ENCODE measurements at regions not wholly inside any gene's neighbourhood (a gene's known extent, or its start where the extent isn't known, plus 50 kb on each side); places are given as distances from the start of the nearest gene placed in this dataset.

DNA sequence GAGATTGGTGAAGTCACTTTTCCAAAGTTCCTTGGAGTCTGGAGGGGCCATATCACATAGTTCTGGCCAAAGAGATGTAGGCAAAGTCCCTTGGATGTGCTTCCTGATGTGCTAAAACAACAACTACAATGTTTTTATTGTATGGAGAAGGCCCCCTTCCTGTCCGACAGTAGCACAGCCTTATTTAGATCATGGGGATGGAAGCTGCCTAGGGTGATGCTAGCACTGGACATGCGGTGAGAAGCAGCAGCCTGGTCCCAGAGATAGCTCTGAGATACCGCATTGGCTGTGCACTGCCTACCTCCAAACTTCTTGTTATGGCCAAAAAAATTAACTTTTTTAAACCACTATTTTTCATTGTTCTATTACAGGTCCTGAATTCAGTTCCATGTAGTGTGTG is 137.6 kb downstream of the AQP9 start:
- no peak for TF ChIP-seq CHD2 (IDR thresholded peaks at IDR 0.05; ENCODE audit: low read length, partially characterized antibody)
- TF ChIP-seq, protein P1, sequence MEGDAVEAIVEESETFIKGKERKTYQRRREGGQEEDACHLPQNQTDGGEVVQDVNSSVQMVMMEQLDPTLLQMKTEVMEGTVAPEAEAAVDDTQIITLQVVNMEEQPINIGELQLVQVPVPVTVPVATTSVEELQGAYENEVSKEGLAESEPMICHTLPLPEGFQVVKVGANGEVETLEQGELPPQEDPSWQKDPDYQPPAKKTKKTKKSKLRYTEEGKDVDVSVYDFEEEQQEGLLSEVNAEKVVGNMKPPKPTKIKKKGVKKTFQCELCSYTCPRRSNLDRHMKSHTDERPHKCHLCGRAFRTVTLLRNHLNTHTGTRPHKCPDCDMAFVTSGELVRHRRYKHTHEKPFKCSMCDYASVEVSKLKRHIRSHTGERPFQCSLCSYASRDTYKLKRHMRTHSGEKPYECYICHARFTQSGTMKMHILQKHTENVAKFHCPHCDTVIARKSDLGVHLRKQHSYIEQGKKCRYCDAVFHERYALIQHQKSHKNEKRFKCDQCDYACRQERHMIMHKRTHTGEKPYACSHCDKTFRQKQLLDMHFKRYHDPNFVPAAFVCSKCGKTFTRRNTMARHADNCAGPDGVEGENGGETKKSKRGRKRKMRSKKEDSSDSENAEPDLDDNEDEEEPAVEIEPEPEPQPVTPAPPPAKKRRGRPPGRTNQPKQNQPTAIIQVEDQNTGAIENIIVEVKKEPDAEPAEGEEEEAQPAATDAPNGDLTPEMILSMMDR (IDR thresholded peaks at IDR 0.05) = no peak
- TF ChIP-seq POLR2A (IDR thresholded peaks at IDR 0.05; ENCODE audit: low read length) = no peak
- TF ChIP-seq ESRRA (IDR thresholded peaks at IDR 0.05; ENCODE audit: borderline replicate concordance, low read length) = no peak
- TF ChIP-seq RARB (CRISPR knock-in tag; IDR thresholded peaks at IDR 0.05) = no peak
- TF ChIP-seq, protein P2, sequence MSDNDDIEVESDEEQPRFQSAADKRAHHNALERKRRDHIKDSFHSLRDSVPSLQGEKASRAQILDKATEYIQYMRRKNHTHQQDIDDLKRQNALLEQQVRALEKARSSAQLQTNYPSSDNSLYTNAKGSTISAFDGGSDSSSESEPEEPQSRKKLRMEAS (IDR thresholded peaks at IDR 0.05) = no peak
- TF ChIP-seq, protein P3, sequence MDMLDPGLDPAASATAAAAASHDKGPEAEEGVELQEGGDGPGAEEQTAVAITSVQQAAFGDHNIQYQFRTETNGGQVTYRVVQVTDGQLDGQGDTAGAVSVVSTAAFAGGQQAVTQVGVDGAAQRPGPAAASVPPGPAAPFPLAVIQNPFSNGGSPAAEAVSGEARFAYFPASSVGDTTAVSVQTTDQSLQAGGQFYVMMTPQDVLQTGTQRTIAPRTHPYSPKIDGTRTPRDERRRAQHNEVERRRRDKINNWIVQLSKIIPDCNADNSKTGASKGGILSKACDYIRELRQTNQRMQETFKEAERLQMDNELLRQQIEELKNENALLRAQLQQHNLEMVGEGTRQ (IDR thresholded peaks at IDR 0.05) = no peak
- TF ChIP-seq BHLHE40 (IDR thresholded peaks at IDR 0.05; ENCODE audit: low read depth, low read length) = no peak
- no peak for TF ChIP-seq CHD4 (IDR thresholded peaks at IDR 0.05; ENCODE audit: borderline replicate concordance)
- TF ChIP-seq EP300 (IDR thresholded peaks at IDR 0.05) = no peak
- TF ChIP-seq RFX5 (IDR thresholded peaks at IDR 0.05) = no peak
- TF ChIP-seq, protein P4, sequence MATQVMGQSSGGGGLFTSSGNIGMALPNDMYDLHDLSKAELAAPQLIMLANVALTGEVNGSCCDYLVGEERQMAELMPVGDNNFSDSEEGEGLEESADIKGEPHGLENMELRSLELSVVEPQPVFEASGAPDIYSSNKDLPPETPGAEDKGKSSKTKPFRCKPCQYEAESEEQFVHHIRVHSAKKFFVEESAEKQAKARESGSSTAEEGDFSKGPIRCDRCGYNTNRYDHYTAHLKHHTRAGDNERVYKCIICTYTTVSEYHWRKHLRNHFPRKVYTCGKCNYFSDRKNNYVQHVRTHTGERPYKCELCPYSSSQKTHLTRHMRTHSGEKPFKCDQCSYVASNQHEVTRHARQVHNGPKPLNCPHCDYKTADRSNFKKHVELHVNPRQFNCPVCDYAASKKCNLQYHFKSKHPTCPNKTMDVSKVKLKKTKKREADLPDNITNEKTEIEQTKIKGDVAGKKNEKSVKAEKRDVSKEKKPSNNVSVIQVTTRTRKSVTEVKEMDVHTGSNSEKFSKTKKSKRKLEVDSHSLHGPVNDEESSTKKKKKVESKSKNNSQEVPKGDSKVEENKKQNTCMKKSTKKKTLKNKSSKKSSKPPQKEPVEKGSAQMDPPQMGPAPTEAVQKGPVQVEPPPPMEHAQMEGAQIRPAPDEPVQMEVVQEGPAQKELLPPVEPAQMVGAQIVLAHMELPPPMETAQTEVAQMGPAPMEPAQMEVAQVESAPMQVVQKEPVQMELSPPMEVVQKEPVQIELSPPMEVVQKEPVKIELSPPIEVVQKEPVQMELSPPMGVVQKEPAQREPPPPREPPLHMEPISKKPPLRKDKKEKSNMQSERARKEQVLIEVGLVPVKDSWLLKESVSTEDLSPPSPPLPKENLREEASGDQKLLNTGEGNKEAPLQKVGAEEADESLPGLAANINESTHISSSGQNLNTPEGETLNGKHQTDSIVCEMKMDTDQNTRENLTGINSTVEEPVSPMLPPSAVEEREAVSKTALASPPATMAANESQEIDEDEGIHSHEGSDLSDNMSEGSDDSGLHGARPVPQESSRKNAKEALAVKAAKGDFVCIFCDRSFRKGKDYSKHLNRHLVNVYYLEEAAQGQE (IDR thresholded peaks at IDR 0.05) = no peak
- TF ChIP-seq, protein P5, sequence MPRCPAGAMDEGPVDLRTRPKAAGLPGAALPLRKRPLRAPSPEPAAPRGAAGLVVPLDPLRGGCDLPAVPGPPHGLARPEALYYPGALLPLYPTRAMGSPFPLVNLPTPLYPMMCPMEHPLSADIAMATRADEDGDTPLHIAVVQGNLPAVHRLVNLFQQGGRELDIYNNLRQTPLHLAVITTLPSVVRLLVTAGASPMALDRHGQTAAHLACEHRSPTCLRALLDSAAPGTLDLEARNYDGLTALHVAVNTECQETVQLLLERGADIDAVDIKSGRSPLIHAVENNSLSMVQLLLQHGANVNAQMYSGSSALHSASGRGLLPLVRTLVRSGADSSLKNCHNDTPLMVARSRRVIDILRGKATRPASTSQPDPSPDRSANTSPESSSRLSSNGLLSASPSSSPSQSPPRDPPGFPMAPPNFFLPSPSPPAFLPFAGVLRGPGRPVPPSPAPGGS (IDR thresholded peaks at IDR 0.05) = no peak
- no peak for TF ChIP-seq SMC3 (IDR thresholded peaks at IDR 0.05)
